ENCODE measurements at regions not wholly inside any gene's neighbourhood (a gene's known extent, or its start where the extent isn't known, plus 50 kb on each side); places are given as distances from the start of the nearest gene placed in this dataset.

GRCh38 chr1:208513799-208514198 is 269.6 kb upstream of the PLXNA2 start:
- no peak for DNase-seq (ENCODE audit: low spot score)

- no peak for DNase-seq (ENCODE audit: low spot score)
Observed at GRCh38 chr1:208515129-208515528, 270.9 kb upstream of the PLXNA2 start.

GRCh38 chr1:208516780-208517179 is 272.6 kb upstream of the PLXNA2 start:
- no peak for DNase-seq (ENCODE audit: low spot score)

GRCh38 chr1:208520438-208521099 is 276.4 kb upstream of the PLXNA2 start:
- DNase-seq (ENCODE audit: low spot score), result no peak

GRCh38 chr1:208521534-208521933 is 277.4 kb upstream of the PLXNA2 start:
- no peak for DNase-seq (ENCODE audit: low spot score)

GRCh38 chr1:208523007-208523406 is 278.8 kb upstream of the PLXNA2 start:
- DNase-seq (ENCODE audit: low spot score), result no peak

- DNase-seq (ENCODE audit: low spot score), result no peak
Observed at GRCh38 chr1:208524376-208524775, 280.2 kb upstream of the PLXNA2 start.

GRCh38 chr1:208524925-208525324 is 280.7 kb upstream of the PLXNA2 start:
- no peak for DNase-seq (ENCODE audit: low spot score)

- no peak for DNase-seq (ENCODE audit: low spot score)
Observed at GRCh38 chr1:208525417-208525816, 281.2 kb upstream of the PLXNA2 start.

- DNase-seq (ENCODE audit: low spot score), result no peak
Observed at GRCh38 chr1:208526613-208527125, 282.5 kb upstream of the PLXNA2 start.

GRCh38 chr1:208527156-208527555 is 283.0 kb upstream of the PLXNA2 start:
- DNase-seq (ENCODE audit: low spot score), result no peak

- no peak for DNase-seq (ENCODE audit: low spot score)
Observed at GRCh38 chr1:208528578-208529240, 284.5 kb upstream of the PLXNA2 start.

- DNase-seq (ENCODE audit: low spot score), result no peak
Observed at GRCh38 chr1:208531003-208531750, 287.0 kb upstream of the PLXNA2 start.

GRCh38 chr1:208533746-208534598 is 289.8 kb upstream of the PLXNA2 start:
- DNase-seq (ENCODE audit: low spot score), result no peak

- no peak for DNase-seq (ENCODE audit: low spot score)
Observed at GRCh38 chr1:208534599-208534897, 290.4 kb upstream of the PLXNA2 start.

GRCh38 chr1:208534979-208535378 is 290.8 kb upstream of the PLXNA2 start:
- DNase-seq (ENCODE audit: low spot score), result no peak

GRCh38 chr1:208535511-208535910 is 291.3 kb upstream of the PLXNA2 start:
- DNase-seq (ENCODE audit: low spot score), result no peak

GRCh38 chr1:208536212-208536611 is 292.0 kb upstream of the PLXNA2 start:
- no peak for DNase-seq (ENCODE audit: low spot score)

- DNase-seq (ENCODE audit: low spot score), result no peak
Observed at GRCh38 chr1:208537198-208537597, 293.0 kb upstream of the PLXNA2 start.

- DNase-seq (ENCODE audit: low spot score), result no peak
Observed at GRCh38 chr1:208538078-208538477, 293.9 kb upstream of the PLXNA2 start.

GRCh38 chr1:208538587-208538986 is 294.4 kb upstream of the PLXNA2 start:
- DNase-seq (ENCODE audit: low spot score), result no peak

- no peak for DNase-seq (ENCODE audit: low spot score)
Observed at GRCh38 chr1:208540724-208541123, 296.5 kb upstream of the PLXNA2 start.

Measured in CD4-positive, alpha-beta T cell treated with Interleukin-15 for 4 hours (primary cell).